ENCODE measurements at regions not wholly inside any gene's neighbourhood (a gene's known extent, or its start where the extent isn't known, plus 50 kb on each side); places are given as distances from the start of the nearest gene placed in this dataset.

DNA sequence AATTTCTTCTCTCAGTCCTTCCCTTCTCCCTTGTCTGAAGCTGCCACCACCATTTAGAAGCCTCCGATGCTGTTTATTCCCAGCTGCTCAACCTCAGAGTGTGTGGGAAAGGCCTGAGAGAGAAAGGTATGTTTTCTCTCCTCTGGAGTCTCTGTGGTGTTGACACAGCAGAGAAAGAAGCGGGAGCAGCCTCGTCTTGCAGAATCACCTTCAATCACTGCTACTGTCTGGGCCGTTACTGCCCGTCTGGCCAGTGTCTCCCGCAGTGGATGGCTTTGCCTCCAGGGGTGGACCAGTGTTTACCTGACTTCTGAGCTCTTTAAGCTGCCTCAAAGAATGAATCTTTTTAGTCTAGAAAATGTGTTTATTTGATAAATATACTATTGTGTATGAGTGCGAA, 148.9 kb upstream of the FAM47C start:
- intact Hi-C loops (cut with DNase I; ENCODE audit: low total_unique reads) = no loop called here
- TF ChIP-seq POLR2A (IDR thresholded peaks at IDR 0.05) = no peak
- TF ChIP-seq, protein P1, sequence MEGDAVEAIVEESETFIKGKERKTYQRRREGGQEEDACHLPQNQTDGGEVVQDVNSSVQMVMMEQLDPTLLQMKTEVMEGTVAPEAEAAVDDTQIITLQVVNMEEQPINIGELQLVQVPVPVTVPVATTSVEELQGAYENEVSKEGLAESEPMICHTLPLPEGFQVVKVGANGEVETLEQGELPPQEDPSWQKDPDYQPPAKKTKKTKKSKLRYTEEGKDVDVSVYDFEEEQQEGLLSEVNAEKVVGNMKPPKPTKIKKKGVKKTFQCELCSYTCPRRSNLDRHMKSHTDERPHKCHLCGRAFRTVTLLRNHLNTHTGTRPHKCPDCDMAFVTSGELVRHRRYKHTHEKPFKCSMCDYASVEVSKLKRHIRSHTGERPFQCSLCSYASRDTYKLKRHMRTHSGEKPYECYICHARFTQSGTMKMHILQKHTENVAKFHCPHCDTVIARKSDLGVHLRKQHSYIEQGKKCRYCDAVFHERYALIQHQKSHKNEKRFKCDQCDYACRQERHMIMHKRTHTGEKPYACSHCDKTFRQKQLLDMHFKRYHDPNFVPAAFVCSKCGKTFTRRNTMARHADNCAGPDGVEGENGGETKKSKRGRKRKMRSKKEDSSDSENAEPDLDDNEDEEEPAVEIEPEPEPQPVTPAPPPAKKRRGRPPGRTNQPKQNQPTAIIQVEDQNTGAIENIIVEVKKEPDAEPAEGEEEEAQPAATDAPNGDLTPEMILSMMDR (IDR thresholded peaks at IDR 0.05) = no peak
- WGBS, 2 donors = 76 to 79% methylated on average over 7 of the region's 7 CpGs
- DNase-seq (ENCODE audit: low spot score in 2 of 2) = no peak
- H3K4me3 ChIP-seq (ENCODE audit: low read depth, poor library complexity, severe bottlenecking) = no peak overlapping the region

GRCh38 chrX:36861601-36862000, 146.6 kb upstream of the FAM47C start:
- intact Hi-C loops (cut with DNase I; ENCODE audit: low total_unique reads) = no loop called here
- no peak for TF ChIP-seq POLR2A (IDR thresholded peaks at IDR 0.05)
- TF ChIP-seq, protein P1 (IDR thresholded peaks at IDR 0.05) = no peak
- no peak overlapping the region for H3K4me3 ChIP-seq (ENCODE audit: low read depth, poor library complexity, severe bottlenecking)
- DNase-seq (ENCODE audit: low spot score in 2 of 2) = no peak

DNA sequence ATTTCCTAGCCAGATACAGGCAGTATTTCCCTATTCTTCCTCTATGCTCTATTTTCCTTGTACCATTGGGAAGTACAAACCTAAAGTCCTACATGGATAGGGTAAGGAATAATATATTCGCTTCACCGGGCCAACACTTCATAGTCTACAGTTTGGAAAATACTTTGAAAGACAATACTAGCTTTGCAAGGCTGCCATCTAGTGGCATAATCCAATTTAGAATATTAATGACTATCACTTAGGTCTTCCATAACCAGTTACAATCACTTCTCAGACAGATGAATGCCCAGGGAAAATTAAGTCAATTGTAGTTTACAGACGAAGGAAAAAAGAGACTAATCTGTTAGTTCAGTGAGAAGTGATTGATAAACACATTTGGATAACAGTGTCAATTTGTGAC, 141.0 kb upstream of the FAM47C start:
- H3K4me3 ChIP-seq (ENCODE audit: low read depth, poor library complexity, severe bottlenecking) = no peak overlapping the region
- DNase-seq (ENCODE audit: low spot score in 2 of 2) = no peak
- intact Hi-C loops (cut with DNase I; ENCODE audit: low total_unique reads) = no loop called here
- no peak for TF ChIP-seq POLR2A (IDR thresholded peaks at IDR 0.05)
- TF ChIP-seq, protein P1 (IDR thresholded peaks at IDR 0.05) = no peak
- WGBS, 2 donors = 3 to 13% methylated on average over 3 of the region's 3 CpGs

DNA sequence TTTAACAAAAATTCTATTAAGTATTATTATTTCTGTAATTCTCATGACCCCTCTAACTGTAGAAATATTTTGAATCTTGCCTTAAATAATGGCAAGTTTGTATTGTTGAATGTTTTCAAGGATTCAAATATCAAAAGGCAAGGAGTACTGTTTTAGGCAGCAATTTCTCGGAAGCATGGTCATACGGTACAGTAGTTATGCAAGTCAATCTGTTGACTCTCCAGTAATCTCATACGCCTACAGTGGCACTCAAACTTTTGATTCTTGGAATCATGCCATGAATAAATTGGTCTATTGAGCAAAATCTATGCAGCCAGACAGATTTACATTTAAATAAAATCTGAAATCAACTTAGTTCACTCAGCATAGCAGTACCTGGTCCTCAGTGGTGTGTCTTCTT, 139.6 kb upstream of the FAM47C start:
- DNase-seq (ENCODE audit: low spot score in 2 of 2) = no peak
- H3K4me3 ChIP-seq (ENCODE audit: low read depth, poor library complexity, severe bottlenecking) = no peak overlapping the region
- TF ChIP-seq, protein P1 (IDR thresholded peaks at IDR 0.05) = no peak
- TF ChIP-seq POLR2A (IDR thresholded peaks at IDR 0.05) = no peak
- 61 to 63% methylated on average over 3 of the region's 3 CpGs for WGBS, 2 donors
- intact Hi-C loops (cut with DNase I; ENCODE audit: low total_unique reads) = no loop called here

GRCh38 chrX:36869457-36869856, 138.7 kb upstream of the FAM47C start:
- no peak overlapping the region for H3K4me3 ChIP-seq (ENCODE audit: low read depth, poor library complexity, severe bottlenecking)
- intact Hi-C loops (cut with DNase I; ENCODE audit: low total_unique reads) = no loop called here
- DNase-seq (ENCODE audit: low spot score in 2 of 2) = no peak
- WGBS, 2 donors = 46 to 61% methylated on average over 2 of the region's 2 CpGs
- no peak for TF ChIP-seq POLR2A (IDR thresholded peaks at IDR 0.05)
- TF ChIP-seq, protein P1 (IDR thresholded peaks at IDR 0.05) = no peak

DNA sequence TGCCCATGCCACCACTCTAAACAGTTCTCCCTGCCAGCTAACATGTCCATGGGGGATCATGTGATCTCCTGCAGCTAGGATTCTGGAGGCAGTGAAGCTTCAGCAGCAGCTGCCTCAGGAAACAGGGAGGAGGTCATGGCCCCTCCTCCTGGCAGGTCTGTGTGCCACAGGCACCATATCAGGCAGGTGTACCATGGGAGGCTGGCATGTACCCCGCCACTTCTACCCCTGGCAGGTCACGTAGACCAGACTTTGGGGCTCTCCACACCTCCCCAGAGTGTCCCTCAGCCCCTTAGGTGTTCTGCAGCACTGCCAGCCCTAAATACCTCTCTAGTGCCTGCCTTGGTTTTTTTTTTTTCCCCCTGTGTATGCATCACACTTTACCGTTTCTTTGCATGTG, 110.5 kb upstream of the FAM47C start:
- WGBS, 2 donors = 86 to 90% methylated on average over 1 to 3 of the region's 3 CpGs
- intact Hi-C loops (cut with DNase I; ENCODE audit: low total_unique reads) = no loop called here
- no peak for DNase-seq (ENCODE audit: low spot score in 2 of 2)
- TF ChIP-seq, protein P1 (IDR thresholded peaks at IDR 0.05) = no peak
- TF ChIP-seq POLR2A (IDR thresholded peaks at IDR 0.05) = no peak
- H3K4me3 ChIP-seq (ENCODE audit: low read depth, poor library complexity, severe bottlenecking) = no peak overlapping the region

Data from lower leg skin (tissue), 4 donors.